ENCODE measurements at regions not wholly inside any gene's neighbourhood (a gene's known extent, or its start where the extent isn't known, plus 50 kb on each side); places are given as distances from the start of the nearest gene placed in this dataset.

GRCh38 chr6:167404385-167405049 lies 79.6 kb downstream of the TTLL2 start:
- TF ChIP-seq, protein P1, sequence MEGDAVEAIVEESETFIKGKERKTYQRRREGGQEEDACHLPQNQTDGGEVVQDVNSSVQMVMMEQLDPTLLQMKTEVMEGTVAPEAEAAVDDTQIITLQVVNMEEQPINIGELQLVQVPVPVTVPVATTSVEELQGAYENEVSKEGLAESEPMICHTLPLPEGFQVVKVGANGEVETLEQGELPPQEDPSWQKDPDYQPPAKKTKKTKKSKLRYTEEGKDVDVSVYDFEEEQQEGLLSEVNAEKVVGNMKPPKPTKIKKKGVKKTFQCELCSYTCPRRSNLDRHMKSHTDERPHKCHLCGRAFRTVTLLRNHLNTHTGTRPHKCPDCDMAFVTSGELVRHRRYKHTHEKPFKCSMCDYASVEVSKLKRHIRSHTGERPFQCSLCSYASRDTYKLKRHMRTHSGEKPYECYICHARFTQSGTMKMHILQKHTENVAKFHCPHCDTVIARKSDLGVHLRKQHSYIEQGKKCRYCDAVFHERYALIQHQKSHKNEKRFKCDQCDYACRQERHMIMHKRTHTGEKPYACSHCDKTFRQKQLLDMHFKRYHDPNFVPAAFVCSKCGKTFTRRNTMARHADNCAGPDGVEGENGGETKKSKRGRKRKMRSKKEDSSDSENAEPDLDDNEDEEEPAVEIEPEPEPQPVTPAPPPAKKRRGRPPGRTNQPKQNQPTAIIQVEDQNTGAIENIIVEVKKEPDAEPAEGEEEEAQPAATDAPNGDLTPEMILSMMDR (IDR thresholded peaks at IDR 0.05) = no peak
- no peak for TF ChIP-seq POLR2A (IDR thresholded peaks at IDR 0.05)
